ENCODE measurements at regions not wholly inside any gene's neighbourhood (a gene's known extent, or its start where the extent isn't known, plus 50 kb on each side); places are given as distances from the start of the nearest gene placed in this dataset.
A peak's percentile ranks its signal among the peaks of the same experiment; 100 is the strongest.
"Not testable (repeated sequence)": the region's sequence is repeated elsewhere in the genome, so short reads cannot be mapped to it uniquely, and the experiment has no call there.

DNA sequence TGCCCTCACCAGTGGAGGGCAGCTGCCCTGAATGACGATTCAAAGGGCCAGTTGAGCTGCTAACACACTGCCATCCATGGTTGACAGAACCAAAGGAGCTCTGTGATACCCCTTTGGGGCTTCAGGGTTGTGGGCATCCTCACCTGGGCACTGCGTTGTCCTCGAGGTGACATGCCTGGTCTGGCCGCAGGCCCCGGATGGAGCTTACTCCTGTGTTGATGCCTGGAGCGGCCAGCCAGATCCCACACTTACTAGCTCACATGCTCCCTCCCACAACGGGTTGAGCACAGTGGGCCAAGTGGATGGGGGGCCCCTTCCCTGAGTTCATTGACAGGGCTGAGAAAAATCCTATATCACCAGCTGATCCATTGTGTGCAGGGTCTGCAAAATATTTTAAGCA is 898.9 kb downstream of the TAF11L14 start:
- no peak overlapping the region for H3K9ac ChIP-seq (ENCODE audit: insufficient read depth in 1 of 2, low read length in 2 of 2)

GRCh38 chr5:18534119-18534518 is 899.9 kb downstream of the TAF11L14 start:
- Histone ChIP-seq H3K4me3 (no peak overlapping the region), H3K4me1 (ENCODE audit: control insufficient read depth in 5 of 5, insufficient read depth in 5 of 5, low read length in 5 of 5) (no peaks in the 10 kb centered on the region), H3K36me3 (ENCODE audit: control insufficient read depth in 4 of 4, insufficient read depth in 4 of 4, low read length in 4 of 4) (no peaks in the 10 kb centered on the region), H3K27ac (ENCODE audit: low read depth in 1 of 2, low read length in 1 of 2) (no peak overlapping the region), H3K27me3 (ENCODE audit: control insufficient read depth in 3 of 3, insufficient read depth in 3 of 3, low read length in 2 of 3) (no peaks in the 10 kb centered on the region), H3K9ac (ENCODE audit: insufficient read depth in 1 of 2, low read length in 2 of 2) (no peak overlapping the region), H3K9me3 (ENCODE audit: control insufficient read depth in 4 of 4, insufficient read depth in 3 of 4, low read length in 3 of 4) (no peaks in the 10 kb centered on the region)
- WGBS, 2 donors: 91 to 96% methylated on average over 3 of the region's 3 CpGs
- no peak for DNase-seq
- TF ChIP-seq CTCF (IDR thresholded peaks at IDR 0.05; ENCODE audit: control extremely low read depth, extremely low read depth): no peak
- no peak for ATAC-seq (ENCODE audit: insufficient read depth, low FRiP score)

More for the DNA sequence above, 898.9 kb downstream of the TAF11L14 start:
- Histone ChIP-seq H3K4me1 (ENCODE audit: control insufficient read depth in 5 of 5, insufficient read depth in 5 of 5, low read length in 5 of 5) (no peaks in the 10 kb centered on the region), H3K27me3 (ENCODE audit: control insufficient read depth in 3 of 3, insufficient read depth in 3 of 3, low read length in 2 of 3) (no peaks in the 10 kb centered on the region), H3K27ac (ENCODE audit: low read depth in 1 of 2, low read length in 1 of 2) (no peak overlapping the region), H3K9me3 (ENCODE audit: control insufficient read depth in 4 of 4, insufficient read depth in 3 of 4, low read length in 3 of 4) (no peaks in the 10 kb centered on the region), H3K4me3 (no peak overlapping the region), H3K36me3 (ENCODE audit: control insufficient read depth in 4 of 4, insufficient read depth in 4 of 4, low read length in 4 of 4) (no peaks in the 10 kb centered on the region)
- no peak for TF ChIP-seq CTCF (IDR thresholded peaks at IDR 0.05; ENCODE audit: control extremely low read depth, extremely low read depth)
- WGBS, 2 donors: 81 to 85% methylated on average over 7 of the region's 7 CpGs
- no peak for ATAC-seq (ENCODE audit: insufficient read depth, low FRiP score)
- no peak for DNase-seq

DNA sequence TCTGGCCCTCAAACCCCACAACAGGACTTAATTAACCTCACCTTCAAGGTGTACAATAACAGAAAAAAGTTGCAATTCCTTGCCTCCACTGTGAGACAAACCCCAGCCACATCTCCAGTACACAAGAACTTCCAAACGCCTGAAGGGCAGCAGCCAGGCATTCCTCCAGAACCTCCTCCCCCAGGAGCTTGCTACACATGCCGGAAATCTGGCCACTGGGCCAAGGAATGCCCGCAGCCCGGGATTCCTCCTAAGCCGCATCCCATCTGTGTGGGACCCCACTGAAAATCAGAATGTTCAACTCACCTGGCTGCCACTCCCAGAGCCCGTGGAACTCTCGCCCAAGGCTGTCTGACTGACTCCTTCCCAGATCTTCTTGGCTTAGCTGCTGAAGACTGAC is 901.5 kb downstream of the TAF11L14 start:
- not testable (repeated sequence) for H3K4me3 ChIP-seq; ATAC-seq (ENCODE audit: insufficient read depth, low FRiP score); H3K36me3 ChIP-seq (ENCODE audit: control insufficient read depth in 4 of 4, insufficient read depth in 4 of 4, low read length in 4 of 4); DNase-seq; H3K27me3 ChIP-seq (ENCODE audit: control insufficient read depth in 3 of 3, insufficient read depth in 3 of 3, low read length in 2 of 3); H3K4me1 ChIP-seq (ENCODE audit: control insufficient read depth in 5 of 5, insufficient read depth in 5 of 5, low read length in 5 of 5); H3K9me3 ChIP-seq (ENCODE audit: control insufficient read depth in 4 of 4, insufficient read depth in 3 of 4, low read length in 3 of 4); H3K27ac ChIP-seq (ENCODE audit: low read depth in 1 of 2, low read length in 1 of 2); H3K9ac ChIP-seq (ENCODE audit: insufficient read depth in 1 of 2, low read length in 2 of 2)
- 86% methylated on average over 6 to 7 of the region's 7 CpGs for WGBS, 2 donors

- H3K27ac ChIP-seq (ENCODE audit: low read depth in 1 of 2, low read length in 1 of 2): no peak overlapping the region
- 74 to 80% methylated on average over 6 of the region's 6 CpGs for WGBS, 2 donors
- no peak for TF ChIP-seq CTCF (IDR thresholded peaks at IDR 0.05; ENCODE audit: control extremely low read depth, extremely low read depth)
Observed at GRCh38 chr5:18544421-18544820, 910.2 kb downstream of the TAF11L14 start.

More at GRCh38 chr5:18544421-18544820, 910.2 kb downstream of the TAF11L14 start:
- Histone ChIP-seq H3K9me3 (ENCODE audit: control insufficient read depth in 4 of 4, insufficient read depth in 3 of 4, low read length in 3 of 4) (peaks cover 0 to 5% (median under 1%) of the 10 kb centered on the region in 4 donors), H3K27me3 (ENCODE audit: control insufficient read depth in 3 of 3, insufficient read depth in 3 of 3, low read length in 2 of 3) (no peaks in the 10 kb centered on the region), H3K4me3 (no peak overlapping the region), H3K36me3 (ENCODE audit: control insufficient read depth in 4 of 4, insufficient read depth in 4 of 4, low read length in 4 of 4) (no peaks in the 10 kb centered on the region), H3K9ac (ENCODE audit: insufficient read depth in 1 of 2, low read length in 2 of 2) (no peak overlapping the region), H3K4me1 (ENCODE audit: control insufficient read depth in 5 of 5, insufficient read depth in 5 of 5, low read length in 5 of 5) (no peaks in the 10 kb centered on the region)
- no peak for ATAC-seq (ENCODE audit: insufficient read depth, low FRiP score)
- peak in 1 of 3 donors; percentile 3 for DNase-seq
